GM18907 (cell line): ENCODE measurements at regions not wholly inside any gene's neighbourhood (a gene's known extent, or its start where the extent isn't known, plus 50 kb on each side); places are given as distances from the start of the nearest gene placed in this dataset.
"Not testable (repeated sequence)": the region's sequence is repeated elsewhere in the genome, so short reads cannot be mapped to it uniquely, and the experiment has no call there.

Source experiments
- ATAC-seq: cut with Tn5 transposase; IDR thresholded peaks from one replicate; pipeline ENCODE4 v1.9.1; 2021; ENCODE audit warnings: mild to moderate bottlenecking, moderate library complexity; ENCODE audit not compliant: unreplicated experiment

GRCh38 chr1:95297906-95298305 is 63.9 kb downstream of the RWDD3 start:
- not testable (repeated sequence) for ATAC-seq

- ATAC-seq, result no peak
Observed at GRCh38 chr1:95301091-95301490, 67.1 kb downstream of the RWDD3 start.

GRCh38 chr1:95301614-95302013 is 67.6 kb downstream of the RWDD3 start:
- no peak for ATAC-seq

GRCh38 chr1:95304803-95305202 is 70.8 kb downstream of the RWDD3 start:
- ATAC-seq, result no peak

GRCh38 chr1:95308276-95309030 is 74.4 kb downstream of the RWDD3 start:
- no peak for ATAC-seq

GRCh38 chr1:95309031-95309471 is 75.0 kb downstream of the RWDD3 start:
- no peak for ATAC-seq

- ATAC-seq, result no peak
Observed at GRCh38 chr1:95311014-95311413, 77.0 kb downstream of the RWDD3 start.

GRCh38 chr1:95311762-95312161 is 77.8 kb downstream of the RWDD3 start:
- ATAC-seq, result no peak

- ATAC-seq, result no peak
Observed at GRCh38 chr1:95312181-95312580, 78.2 kb downstream of the RWDD3 start.

- ATAC-seq, result no peak
Observed at GRCh38 chr1:95313527-95313926, 79.5 kb downstream of the RWDD3 start.

- ATAC-seq, result no peak
Observed at GRCh38 chr1:95321531-95321930, 87.5 kb downstream of the RWDD3 start.

GRCh38 chr1:95323123-95323522 is 89.1 kb downstream of the RWDD3 start:
- ATAC-seq, result no peak

GRCh38 chr1:95325349-95325748 is 91.3 kb downstream of the RWDD3 start:
- ATAC-seq, result no peak

- no peak for ATAC-seq
Observed at GRCh38 chr1:95326023-95326422, 92.0 kb downstream of the RWDD3 start.

- no peak for ATAC-seq
Observed at GRCh38 chr1:95332754-95333153, 98.7 kb downstream of the RWDD3 start.

- ATAC-seq, result no peak
Observed at GRCh38 chr1:95339377-95339776, 105.4 kb downstream of the RWDD3 start.

GRCh38 chr1:95340061-95340460 is 106.1 kb downstream of the RWDD3 start:
- no peak for ATAC-seq

- ATAC-seq, result no peak
Observed at GRCh38 chr1:95352767-95353166, 118.8 kb downstream of the RWDD3 start.

GRCh38 chr1:95353194-95353593 is 119.2 kb downstream of the RWDD3 start:
- no peak for ATAC-seq

GRCh38 chr1:95364546-95364945 is 130.5 kb downstream of the RWDD3 start:
- ATAC-seq, result no peak

- no peak for ATAC-seq
Observed at GRCh38 chr1:95366498-95366897, 132.5 kb downstream of the RWDD3 start.

GRCh38 chr1:95368178-95368577 is 134.2 kb downstream of the RWDD3 start:
- ATAC-seq, result no peak
